BE2C (cell line): ENCODE measurements at regions not wholly inside any gene's neighbourhood (a gene's known extent, or its start where the extent isn't known, plus 50 kb on each side); places are given as distances from the start of the nearest gene placed in this dataset.
A peak's percentile ranks its signal among the peaks of the same experiment; 100 is the strongest.

ENCODE experiments used
- DNase-seq: peaks from one replicate; pipeline ENCODE4 v3.0.0-alpha.2; 2020
- H3K27me3 ChIP-seq: fragments of 250-450 bp; sonication (Bioruptor Pico); 2 replicates; pipeline ENCODE4 v1.5.1; 2020; ENCODE audit warnings: mild to moderate bottlenecking
- H3K36me3 ChIP-seq: fragments of 250-450 bp; sonication (Bioruptor Pico); 2 replicates; pipeline ENCODE4 v1.5.1; 2020; ENCODE audit warnings: mild to moderate bottlenecking
- H3K4me1 ChIP-seq: fragments of 250-450 bp; sonication (Bioruptor Pico); 2 replicates; pipeline ENCODE4 v1.5.1; 2020
- H3K4me3 ChIP-seq: 2 replicates; pipeline ENCODE4 v1.5.1; 2011; ENCODE audit warnings: low read depth, low read length
- H3K9me3 ChIP-seq: fragments of 250-450 bp; sonication (Bioruptor Pico); 2 replicates; pipeline ENCODE4 v1.5.1; 2020
- TF ChIP-seq, protein P1 (sequence below): IDR thresholded peaks from 2 replicates; pipeline ENCODE4 v1.5.1; 2012; ENCODE audit warnings: mild to moderate bottlenecking, low read depth, low read length

DNA sequence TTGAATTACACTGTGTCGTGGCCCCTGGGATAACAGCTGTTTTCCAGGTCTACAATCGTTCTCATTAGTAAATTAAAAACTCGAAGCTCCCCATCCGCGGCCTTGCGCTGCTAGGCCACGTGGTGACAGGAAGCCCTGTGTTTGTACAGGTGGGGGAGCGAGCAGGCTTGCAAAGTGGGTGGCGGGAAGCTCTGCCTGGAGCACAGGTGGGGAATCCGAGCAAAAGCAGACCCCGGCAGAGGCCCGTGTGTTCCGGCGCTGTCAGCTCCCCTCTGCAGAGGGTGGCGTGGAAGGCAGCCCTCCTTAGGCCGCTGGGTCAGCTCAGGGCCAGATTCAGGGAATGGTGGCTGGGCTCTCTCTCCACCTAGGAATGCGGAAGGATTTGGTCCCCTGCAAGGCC lies 59.5 kb upstream of the ERCC6L2 start:
- TF ChIP-seq, protein P1, sequence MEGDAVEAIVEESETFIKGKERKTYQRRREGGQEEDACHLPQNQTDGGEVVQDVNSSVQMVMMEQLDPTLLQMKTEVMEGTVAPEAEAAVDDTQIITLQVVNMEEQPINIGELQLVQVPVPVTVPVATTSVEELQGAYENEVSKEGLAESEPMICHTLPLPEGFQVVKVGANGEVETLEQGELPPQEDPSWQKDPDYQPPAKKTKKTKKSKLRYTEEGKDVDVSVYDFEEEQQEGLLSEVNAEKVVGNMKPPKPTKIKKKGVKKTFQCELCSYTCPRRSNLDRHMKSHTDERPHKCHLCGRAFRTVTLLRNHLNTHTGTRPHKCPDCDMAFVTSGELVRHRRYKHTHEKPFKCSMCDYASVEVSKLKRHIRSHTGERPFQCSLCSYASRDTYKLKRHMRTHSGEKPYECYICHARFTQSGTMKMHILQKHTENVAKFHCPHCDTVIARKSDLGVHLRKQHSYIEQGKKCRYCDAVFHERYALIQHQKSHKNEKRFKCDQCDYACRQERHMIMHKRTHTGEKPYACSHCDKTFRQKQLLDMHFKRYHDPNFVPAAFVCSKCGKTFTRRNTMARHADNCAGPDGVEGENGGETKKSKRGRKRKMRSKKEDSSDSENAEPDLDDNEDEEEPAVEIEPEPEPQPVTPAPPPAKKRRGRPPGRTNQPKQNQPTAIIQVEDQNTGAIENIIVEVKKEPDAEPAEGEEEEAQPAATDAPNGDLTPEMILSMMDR: no peak

DNA sequence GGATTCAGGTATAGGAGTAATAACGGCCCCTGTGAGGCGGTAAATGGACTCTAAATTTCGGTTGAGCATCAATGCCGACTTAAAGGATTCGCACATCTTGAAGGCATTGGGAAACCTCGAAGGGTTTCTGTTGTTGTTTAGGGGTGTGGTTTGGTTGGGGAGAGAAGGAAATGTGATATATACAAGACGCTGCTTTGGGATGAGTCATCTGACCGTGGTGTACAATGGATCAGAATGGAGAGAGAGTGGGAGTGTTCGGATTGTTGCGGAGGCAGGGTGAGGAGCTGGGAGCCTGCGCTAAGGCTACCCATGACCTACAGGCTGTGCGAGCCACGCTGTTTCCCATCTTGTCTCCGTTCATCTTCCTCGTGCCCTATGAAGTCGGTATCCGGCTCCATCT lies 60.4 kb upstream of the ERCC6L2 start:
- no peak overlapping the region for H3K4me3 ChIP-seq

More for the DNA sequence above, 59.5 kb upstream of the ERCC6L2 start:
- no peak overlapping the region for H3K4me3 ChIP-seq
- no peaks in the 10 kb centered on the region for H3K27me3 ChIP-seq
- H3K36me3 ChIP-seq: no peaks in the 10 kb centered on the region
- H3K4me1 ChIP-seq: peaks cover 4% of the 10 kb centered on the region; the same call in 1 of the 2 replicates
- DNase-seq: peak; percentile 22
- H3K9me3 ChIP-seq: no peaks in the 10 kb centered on the region

DNA sequence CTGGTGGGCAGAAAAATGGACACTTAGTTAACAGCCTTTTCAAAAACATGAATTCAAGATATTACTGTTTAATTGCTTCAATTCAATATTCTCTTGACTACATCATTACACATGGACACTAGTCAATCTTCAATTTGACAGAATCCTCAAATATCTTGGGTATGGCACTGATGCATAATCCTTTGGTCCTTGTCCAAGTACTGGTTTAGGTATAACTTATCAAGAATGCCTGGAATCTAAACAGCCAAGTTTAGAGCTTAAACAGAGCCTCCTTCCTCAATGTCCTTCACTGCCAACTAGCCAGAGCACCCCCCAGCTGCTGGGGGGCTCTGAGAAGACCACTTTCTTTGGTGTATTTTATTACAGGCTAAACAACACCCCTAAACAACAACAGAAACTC lies 61.6 kb upstream of the ERCC6L2 start:
- TF ChIP-seq, protein P1: no peak
- Histone ChIP-seq H3K9me3 (no peaks in the 10 kb centered on the region), H3K4me3 (no peak overlapping the region), H3K27me3 (no peaks in the 10 kb centered on the region), H3K36me3 (no peaks in the 10 kb centered on the region), H3K4me1 (peaks cover 4% of the 10 kb centered on the region; the same call in 1 of the 2 replicates)
- no peak for DNase-seq

More for the DNA sequence above, 60.4 kb upstream of the ERCC6L2 start:
- no peaks in the 10 kb centered on the region for H3K36me3 ChIP-seq
- peaks cover 4% of the 10 kb centered on the region; the same call in 1 of the 2 replicates for H3K4me1 ChIP-seq
- H3K27me3 ChIP-seq: no peaks in the 10 kb centered on the region
- TF ChIP-seq, protein P1: no peak
- H3K9me3 ChIP-seq: no peaks in the 10 kb centered on the region
- no peak for DNase-seq

DNA sequence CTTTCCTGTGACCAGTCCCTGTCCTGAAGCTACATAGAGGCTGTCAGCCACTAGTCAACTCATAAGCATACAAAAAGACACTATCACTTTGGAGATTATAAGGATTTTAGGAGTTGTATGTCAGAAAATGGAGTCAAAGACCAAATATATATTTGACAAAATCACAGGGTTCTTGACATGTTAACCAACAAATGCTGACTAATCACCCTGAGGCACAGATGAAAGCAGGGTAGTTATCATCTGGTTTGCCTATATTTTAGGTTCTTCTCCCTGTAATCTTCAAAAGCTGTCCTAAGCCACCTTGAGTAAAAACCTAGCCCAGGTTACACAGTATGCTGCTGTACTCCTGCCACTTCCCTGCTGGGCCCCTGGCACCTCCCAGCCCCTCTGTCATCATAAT lies 64.7 kb upstream of the ERCC6L2 start:
- Histone ChIP-seq H3K9me3 (no peaks in the 10 kb centered on the region), H3K27me3 (no peaks in the 10 kb centered on the region), H3K36me3 (no peaks in the 10 kb centered on the region), H3K4me3 (no peak overlapping the region), H3K4me1 (peaks cover 3% of the 10 kb centered on the region; the same call in 1 of the 2 replicates)
- TF ChIP-seq, protein P1: no peak
- no peak for DNase-seq

DNA sequence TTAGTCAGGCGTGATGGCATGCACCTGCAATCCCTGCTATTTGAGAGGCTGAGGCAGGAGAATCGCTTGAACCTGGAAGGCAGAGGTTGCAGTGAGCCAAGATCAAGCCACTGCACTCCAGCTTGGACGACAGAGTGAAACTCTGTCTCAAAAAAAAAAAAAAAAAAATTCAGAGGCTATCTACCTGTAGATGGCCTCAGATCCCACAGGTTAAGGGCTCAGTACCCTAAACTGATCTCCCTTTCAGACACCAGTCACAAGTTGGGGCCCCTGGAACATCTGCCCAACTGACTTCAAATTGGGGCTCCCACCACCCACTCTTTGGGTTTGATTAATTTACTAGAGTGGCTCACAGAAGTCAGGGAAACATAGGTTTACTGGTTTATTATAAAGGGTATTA lies 65.4 kb upstream of the ERCC6L2 start:
- DNase-seq: no peak
- Histone ChIP-seq H3K9me3 (no peaks in the 10 kb centered on the region), H3K4me1 (no peaks in the 10 kb centered on the region), H3K4me3 (no peak overlapping the region), H3K27me3 (no peaks in the 10 kb centered on the region), H3K36me3 (no peaks in the 10 kb centered on the region)
- TF ChIP-seq, protein P1: no peak

DNA sequence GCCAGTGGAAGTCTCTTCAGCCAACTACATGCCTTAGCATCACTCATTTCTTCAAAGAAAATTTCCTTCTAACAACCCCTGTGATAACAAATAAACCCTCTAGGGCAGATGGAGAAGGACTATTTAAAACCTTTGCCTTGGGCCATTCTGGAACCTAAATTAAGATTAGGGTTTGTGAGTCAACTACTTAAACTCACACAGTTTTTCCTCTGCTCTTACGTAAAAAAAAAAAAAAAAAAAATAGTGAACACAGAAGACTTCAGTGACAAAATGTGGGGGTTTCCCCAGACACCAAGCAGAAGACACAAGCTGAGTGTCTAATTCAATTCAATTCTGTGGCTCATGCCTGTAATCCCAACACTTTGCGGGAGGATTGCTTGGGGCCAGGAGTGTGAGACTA lies 65.8 kb upstream of the ERCC6L2 start:
- no peaks in the 10 kb centered on the region for H3K36me3 ChIP-seq
- no peak overlapping the region for H3K4me3 ChIP-seq
- H3K27me3 ChIP-seq: no peaks in the 10 kb centered on the region
- H3K9me3 ChIP-seq: no peaks in the 10 kb centered on the region
- H3K4me1 ChIP-seq: no peaks in the 10 kb centered on the region
- no peak for DNase-seq
- TF ChIP-seq, protein P1: no peak
